ENCODE measurements at regions not wholly inside any gene's neighbourhood (a gene's known extent, or its start where the extent isn't known, plus 50 kb on each side); places are given as distances from the start of the nearest gene placed in this dataset.
A peak's percentile ranks its signal among the peaks of the same experiment; 100 is the strongest.

GRCh38 chr21:14752345-14752909, 206.3 kb upstream of the SAMSN1 start (continued):
- no peak for TF ChIP-seq ZNF696 (CRISPR knock-in tag; conservative IDR thresholded peaks at IDR 0.05)
- 0 out of 2 replicates have a peak, but pooled peaks have one; percentile 34 for TF ChIP-seq DPF2 (IDR thresholded peaks at IDR 0.05)
- TF ChIP-seq MED1 (CRISPR knock-in tag; IDR thresholded peaks at IDR 0.05; ENCODE audit: borderline replicate concordance), result no peak
- TF ChIP-seq ARNT (IDR thresholded peaks at IDR 0.05), result no peak
- no peak for TF ChIP-seq ZFP91 (CRISPR knock-in tag; IDR thresholded peaks at IDR 0.05)
- no peak for TF ChIP-seq OTX1 (CRISPR knock-in tag; IDR thresholded peaks at IDR 0.05)
- no peak for TF ChIP-seq SMARCB1 (IDR thresholded peaks at IDR 0.05; ENCODE audit: insufficient read length, low read depth)
- no peak for TF ChIP-seq ZKSCAN8 (CRISPR knock-in tag; IDR thresholded peaks at IDR 0.05)
- TF ChIP-seq ZNF655 (CRISPR knock-in tag; IDR thresholded peaks at IDR 0.05), result no peak
- TF ChIP-seq MNT (conservative IDR thresholded peaks at IDR 0.05), result peak in 1 of 2 experiments; percentile 29; a peak in 1 of 4 replicates
- TF ChIP-seq DMBX1 (CRISPR knock-in tag; IDR thresholded peaks at IDR 0.05; ENCODE audit: borderline replicate concordance), result no peak
- TF ChIP-seq CLOCK (CRISPR knock-in tag; IDR thresholded peaks at IDR 0.05; ENCODE audit: borderline replicate concordance), result no peak
- TF ChIP-seq ERF (CRISPR knock-in tag; IDR thresholded peaks at IDR 0.05), result no peak
- TF ChIP-seq U2AF1 (optimal IDR thresholded peaks at IDR 0.05; ENCODE audit: low read depth, low read length), result no peak
- 0 out of 2 replicates have a peak, but pooled peaks have one; percentile 15 for TF ChIP-seq ZNF280B (CRISPR knock-in tag; IDR thresholded peaks at IDR 0.05)
- no peak for TF ChIP-seq ZNF253 (CRISPR knock-in tag; conservative IDR thresholded peaks at IDR 0.05)
- peak; percentile 89 to 91 for TF ChIP-seq MLLT1 (IDR thresholded peaks at IDR 0.05)
- no peak for TF ChIP-seq HSF4 (CRISPR knock-in tag; IDR thresholded peaks at IDR 0.05; ENCODE audit: borderline replicate concordance)

Measured in K562 (cell line).